GM20431 (cell line): ENCODE measurements at regions not wholly inside any gene's neighbourhood (a gene's known extent, or its start where the extent isn't known, plus 50 kb on each side); places are given as distances from the start of the nearest gene placed in this dataset.

Source experiments
- in situ Hi-C: fragments of 300-500 bp; cut with MseI, MboI; formaldehyde crosslinking; loops from one replicate; pipeline ENCODE4 v1.15.0; 2020; ENCODE audit warnings: low sequenced_read_pairs; ENCODE audit not compliant: unreplicated experiment

DNA sequence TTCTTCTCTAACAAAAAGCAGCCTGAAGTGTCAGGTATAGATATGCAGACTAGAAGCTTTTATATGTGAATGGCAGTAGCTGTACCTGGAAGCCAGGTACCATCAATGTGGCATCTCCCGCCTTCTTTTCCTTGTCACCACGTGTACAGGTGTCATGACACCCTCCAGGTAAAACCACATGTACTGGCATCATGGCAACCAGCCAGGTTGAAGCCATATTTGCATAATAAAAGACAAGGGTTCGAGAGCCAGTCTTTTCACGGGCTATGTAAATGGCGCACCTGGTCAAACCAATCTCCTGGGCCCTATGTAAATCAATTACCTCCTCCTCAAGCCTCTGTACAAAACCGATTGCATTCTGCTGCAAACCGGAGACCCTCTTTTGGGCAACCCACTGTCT, 541.3 kb downstream of the CDH11 start:
- in situ Hi-C loops = no loop called here

GRCh38 chr16:64579712-64580111, 542.2 kb downstream of the CDH11 start:
- in situ Hi-C loops = no loop called here

DNA sequence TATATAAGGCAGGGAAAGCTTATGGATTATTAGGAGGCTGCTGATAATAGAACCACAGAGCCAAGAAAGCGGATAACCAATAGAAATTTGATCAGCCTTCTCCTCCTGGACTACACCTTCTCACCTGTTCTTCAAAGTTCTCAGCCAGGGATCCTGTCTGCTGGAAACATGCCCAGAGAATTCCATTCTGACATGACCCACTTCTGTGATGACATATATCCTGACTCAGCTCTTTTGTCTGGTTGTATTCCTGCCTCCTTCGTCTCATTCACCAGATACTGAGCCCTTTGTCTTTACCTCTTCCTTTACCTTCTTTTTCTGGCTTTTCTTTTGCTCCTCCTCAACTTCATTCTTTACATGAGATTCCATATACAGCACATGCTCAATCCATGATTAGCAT, 576.1 kb downstream of the CDH11 start:
- in situ Hi-C loops = no loop called here

DNA sequence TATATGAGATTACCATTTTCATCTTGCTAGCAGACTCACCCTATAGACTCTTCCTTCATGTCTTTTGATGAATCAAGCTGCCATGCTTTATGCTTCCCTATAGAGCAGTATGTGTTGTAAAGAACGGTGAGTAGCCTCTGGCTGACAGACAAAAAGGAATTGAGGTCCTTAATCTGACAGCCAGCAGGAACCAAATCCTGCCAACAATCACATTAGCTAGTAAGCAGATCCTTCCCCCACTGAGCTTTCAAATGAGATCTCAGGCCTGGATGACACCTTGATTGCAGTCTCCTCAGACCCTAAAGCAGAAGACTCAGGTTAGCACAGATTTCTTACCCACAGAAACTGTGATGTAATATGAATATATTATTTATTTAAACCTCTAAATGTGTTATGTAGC, 577.0 kb downstream of the CDH11 start:
- in situ Hi-C loops = no loop called here

DNA sequence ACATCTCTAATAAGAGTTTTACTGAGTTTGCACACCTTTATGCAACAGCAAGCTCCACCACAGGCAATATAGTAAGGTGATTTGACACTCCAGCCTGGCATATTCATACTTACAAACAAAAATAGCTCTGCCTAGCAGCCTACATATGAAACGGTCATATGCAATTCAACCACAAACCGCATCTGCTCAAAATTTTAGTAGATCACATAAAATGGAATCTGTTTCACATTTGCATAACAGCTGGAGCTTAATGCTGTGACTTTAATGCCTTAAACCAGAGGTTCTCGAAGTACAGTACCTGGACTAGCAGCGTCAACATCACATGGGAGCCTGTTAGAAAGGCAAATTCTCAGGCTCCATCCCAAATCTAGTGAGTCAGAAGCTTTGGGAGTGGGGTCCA, 578.4 kb downstream of the CDH11 start:
- in situ Hi-C loops = no loop called here

DNA sequence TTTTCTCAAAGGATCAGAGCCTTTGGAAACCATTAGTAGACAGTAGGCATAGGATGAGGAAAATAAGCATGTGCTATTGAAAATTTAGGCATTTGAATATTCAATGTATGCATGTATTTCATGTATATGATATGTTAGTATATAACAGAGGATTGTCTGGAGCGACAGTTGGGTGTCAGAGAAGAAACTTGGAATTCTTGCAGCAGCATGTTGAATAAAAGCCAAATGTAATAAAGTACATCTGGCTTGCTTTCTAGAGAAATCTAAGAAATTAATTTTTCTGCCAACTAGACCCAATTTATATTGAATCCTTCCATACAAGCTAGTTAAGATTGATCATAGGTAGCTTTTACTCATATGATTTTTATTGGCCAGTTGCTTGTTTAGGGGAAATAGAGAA, 578.8 kb downstream of the CDH11 start:
- in situ Hi-C loops = no loop called here

DNA sequence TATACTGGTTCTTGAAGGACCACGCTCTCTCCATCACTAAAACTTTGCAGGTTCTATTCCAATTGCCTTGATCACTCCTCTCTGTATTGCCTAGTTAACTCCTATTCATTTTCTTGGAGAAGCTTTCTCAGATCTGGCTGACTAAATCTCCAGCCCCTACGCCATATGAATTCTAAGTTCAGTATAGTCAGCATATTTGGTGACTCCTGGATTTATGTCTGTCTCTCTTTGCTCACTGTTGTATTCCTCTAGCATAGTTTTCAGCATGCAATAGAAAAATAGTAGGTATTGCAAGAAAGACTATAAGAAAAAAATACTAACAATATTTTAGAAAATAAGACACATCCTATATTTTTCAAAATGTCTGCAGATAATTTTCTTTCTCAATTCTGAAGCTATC, 579.7 kb downstream of the CDH11 start:
- in situ Hi-C loops = no loop called here

DNA sequence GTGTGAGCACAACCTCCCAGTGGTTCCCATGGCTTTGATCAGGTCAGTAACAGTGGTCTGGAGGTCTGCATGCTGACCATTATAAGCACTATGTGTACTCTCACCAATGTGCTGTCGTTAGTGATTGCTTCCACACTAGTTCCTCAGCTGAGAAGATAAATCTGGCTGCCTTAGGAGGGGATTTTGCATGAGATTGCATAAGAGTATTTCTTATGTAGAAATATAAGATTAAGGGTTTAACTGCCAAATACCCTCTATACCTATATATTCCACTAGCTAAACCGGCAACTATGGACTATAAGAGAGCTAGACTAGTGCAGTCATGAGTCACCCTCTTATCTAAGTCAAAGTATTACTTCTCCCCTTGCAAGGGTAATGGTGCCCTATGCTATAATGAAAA, 580.2 kb downstream of the CDH11 start:
- in situ Hi-C loops = no loop called here

- in situ Hi-C loops = no loop called here
Observed at GRCh38 chr16:64540434-64540833, 581.4 kb downstream of the CDH11 start.

DNA sequence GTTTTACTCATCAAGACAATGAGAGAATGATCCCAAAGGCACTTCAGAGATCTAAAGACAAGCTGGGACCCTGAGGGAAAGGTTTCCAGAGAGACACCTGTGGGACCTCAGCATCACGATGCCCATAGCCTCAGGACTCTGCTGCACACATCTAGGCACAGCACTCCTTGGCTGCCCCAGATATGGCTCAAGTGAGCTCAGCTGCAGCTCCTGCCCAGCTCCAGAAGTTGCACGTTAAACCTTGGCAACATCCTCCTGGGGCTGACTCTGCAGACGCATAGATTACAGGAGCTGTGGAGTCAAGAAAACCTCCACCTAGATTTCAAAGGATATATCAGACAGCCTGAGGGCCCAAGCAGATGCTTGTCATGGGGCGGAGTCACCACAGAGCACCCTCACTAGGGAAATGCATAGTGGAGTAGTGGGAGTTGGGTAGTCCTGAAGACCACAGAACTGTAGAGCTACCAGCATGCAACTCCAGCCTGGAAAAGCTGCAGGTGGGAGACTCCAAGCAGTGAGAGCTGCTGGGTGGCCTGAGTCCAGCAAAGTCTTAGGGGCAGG, 582.0 kb downstream of the CDH11 start:
- in situ Hi-C loops = no loop called here

GRCh38 chr16:64534180-64534780, 587.6 kb downstream of the CDH11 start:
- in situ Hi-C loops = no loop called here

GRCh38 chr16:64532691-64533090, 589.2 kb downstream of the CDH11 start:
- in situ Hi-C loops = no loop called here

DNA sequence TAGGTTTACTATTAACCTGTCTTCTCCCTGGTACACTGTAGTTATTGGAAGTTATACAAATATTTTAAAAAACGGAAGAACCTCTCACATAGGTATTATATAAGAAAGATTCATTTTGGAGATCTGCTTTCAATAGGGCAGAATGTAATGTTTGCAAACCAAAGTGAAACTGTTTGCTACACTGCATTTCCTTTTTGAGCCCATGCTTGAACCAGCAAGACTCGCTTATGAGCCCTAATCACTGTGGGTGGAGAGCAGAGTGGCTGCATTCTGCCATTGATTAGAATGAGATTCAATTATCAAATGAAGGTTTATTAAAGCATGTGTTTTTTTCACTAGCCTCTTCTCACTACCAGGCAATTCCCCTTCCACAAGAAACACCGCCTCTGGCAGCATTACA, 589.7 kb downstream of the CDH11 start:
- in situ Hi-C loops = no loop called here

DNA sequence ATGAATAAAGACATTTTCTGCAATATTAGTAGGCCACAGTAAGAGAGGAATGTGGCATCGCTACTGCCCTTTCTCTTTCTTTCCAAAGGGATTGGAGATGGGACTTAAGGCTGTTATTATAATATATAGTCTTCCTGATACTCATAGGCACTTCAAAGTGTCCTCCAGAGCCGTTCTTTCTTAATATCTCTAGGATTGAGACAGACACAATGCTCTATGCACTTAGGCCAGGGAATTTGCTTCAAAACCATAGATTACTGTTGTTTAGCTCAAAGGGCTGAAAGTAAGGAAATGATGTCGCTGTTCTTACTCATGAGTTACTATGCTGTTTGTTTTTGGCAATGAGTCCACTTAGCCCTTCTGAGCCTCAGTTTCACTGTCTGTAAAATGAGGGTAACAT, 590.5 kb downstream of the CDH11 start:
- in situ Hi-C loops = no loop called here

- in situ Hi-C loops = no loop called here
Observed at GRCh38 chr16:64522548-64522947, 599.3 kb downstream of the CDH11 start.

GRCh38 chr16:64513871-64514270, 608.0 kb downstream of the CDH11 start:
- in situ Hi-C loops = no loop called here

DNA sequence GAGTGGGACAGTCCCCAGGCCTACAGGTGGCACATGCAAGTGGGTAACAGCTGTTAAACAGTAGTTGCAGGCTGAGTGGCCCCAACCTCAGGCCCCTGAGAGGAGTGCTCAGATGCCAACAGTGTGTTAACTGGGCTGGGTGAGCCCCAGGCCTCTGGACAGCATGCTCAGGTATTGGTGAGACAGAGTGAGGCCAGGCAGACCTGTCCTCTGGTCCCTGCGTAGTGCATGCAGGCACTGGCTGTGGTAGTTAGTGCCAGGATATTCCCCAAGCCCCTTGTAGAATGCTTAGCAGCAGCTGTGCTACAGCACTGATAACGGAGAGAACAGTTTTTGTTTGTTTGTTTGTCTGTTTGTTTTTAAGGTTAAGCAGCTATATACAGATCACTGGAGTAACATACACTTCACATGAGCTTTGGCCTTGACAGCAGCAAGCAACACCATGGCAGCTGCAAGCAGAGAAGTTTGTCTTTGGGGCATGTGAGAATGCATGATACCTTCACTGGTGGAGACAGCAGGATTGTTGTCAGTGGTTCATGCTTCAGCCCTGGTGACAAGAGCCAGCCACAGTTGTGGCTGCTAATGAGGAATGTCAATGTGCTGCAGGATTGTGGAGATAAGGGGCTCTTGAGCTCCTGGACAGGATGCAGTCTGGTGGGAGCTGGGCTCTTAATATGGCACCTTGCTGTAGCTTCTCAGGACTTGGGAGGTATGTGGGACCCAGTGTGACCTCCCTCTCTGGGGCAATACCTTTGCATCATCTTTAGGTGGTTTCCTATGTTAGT, 614.4 kb downstream of the CDH11 start:
- in situ Hi-C loops = no loop called here

- in situ Hi-C loops = no loop called here
Observed at GRCh38 chr16:64499211-64499610, 622.7 kb downstream of the CDH11 start.

GRCh38 chr16:64498363-64498762, 623.5 kb downstream of the CDH11 start:
- in situ Hi-C loops = no loop called here

GRCh38 chr16:64493709-64494108, 628.2 kb downstream of the CDH11 start:
- in situ Hi-C loops = no loop called here

DNA sequence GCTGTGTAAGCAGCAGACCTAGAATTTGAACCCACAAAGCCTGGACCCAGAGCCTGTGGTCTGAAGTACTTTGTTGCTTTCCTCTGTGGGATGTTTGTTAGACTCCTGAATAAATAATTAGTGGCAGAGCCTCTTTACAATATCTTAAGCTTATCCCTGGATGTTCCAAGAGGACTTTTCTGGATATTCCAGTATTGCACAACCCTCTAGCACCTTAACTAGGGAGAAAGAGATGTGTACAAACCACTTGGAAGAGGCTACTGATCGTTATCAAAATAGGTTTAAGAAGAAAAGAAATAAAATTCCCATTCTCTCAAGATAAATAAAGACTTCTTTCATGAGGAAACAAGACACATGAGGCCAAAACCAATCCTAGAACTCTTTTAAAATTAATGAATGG, 632.4 kb downstream of the CDH11 start:
- in situ Hi-C loops = no loop called here

DNA sequence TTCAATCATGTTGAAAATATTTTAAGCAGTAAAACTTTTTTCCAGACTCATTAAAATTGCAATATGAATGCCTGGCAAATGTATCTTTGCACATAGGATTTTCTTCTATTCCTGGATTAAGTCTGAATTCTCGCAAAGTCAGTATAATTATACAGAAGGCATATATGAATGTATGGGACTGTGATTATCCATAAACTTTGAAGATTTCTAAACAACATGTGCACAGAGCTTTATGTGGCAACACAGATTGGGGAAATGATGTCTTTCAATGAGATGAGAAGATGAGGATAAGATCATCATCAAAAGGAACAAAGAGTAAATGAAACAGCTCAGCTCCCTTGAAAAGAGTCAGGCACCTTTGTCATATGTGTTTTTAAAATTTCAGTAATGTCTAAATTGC, 635.3 kb downstream of the CDH11 start:
- in situ Hi-C loops = no loop called here
